IMR-90 (cell line): ENCODE measurements at regions not wholly inside any gene's neighbourhood (a gene's known extent, or its start where the extent isn't known, plus 50 kb on each side); places are given as distances from the start of the nearest gene placed in this dataset.

Source experiments
- ATAC-seq: fragments of 200-7000 bp; cut with Tn5 transposase; 2 replicates; pipeline ENCODE4 v1.9.1; 2020; ENCODE audit warnings: low read depth, mild to moderate bottlenecking, moderate library complexity
- BruUV-seq: library from RNA; stranded (reverse); fragments of 400-500 nt; replicated peaks from 2 replicates; lab custom pipeline; 2021; lab: Mats Ljungman, UMichigan
- CTCF ChIA-PET: fragments of 300-600 bp; formaldehyde crosslinking; extraction: SDS; loops from one replicate; lab custom pipeline; 2021; ENCODE audit warnings: antibody characterized with exemption; lab: Yijun Ruan, JAX
- POLR2A ChIA-PET: fragments of 300-600 bp; sonication (Branson Sonifier 250); formaldehyde crosslinking; loops from one replicate; lab custom pipeline; 2022; ENCODE audit warnings: antibody characterized with exemption; ENCODE audit not compliant: unreplicated experiment; lab: Charles Lee
- DNase-seq: peaks from one replicate; pipeline ENCODE4 v3.0.0; 2013
- H2AFZ ChIP-seq: replicated peaks from 2 replicates; pipeline ENCODE3; 2013; ENCODE audit warnings: low read length, mild to moderate bottlenecking; ENCODE audit not compliant: poor library complexity
- H2AK5ac ChIP-seq: 2 replicates; pipeline ENCODE4 v1.6.1; 2013; ENCODE audit warnings: low read depth, low read length, inconsistent platforms
- H2AK9ac ChIP-seq: replicated peaks from 2 replicates; pipeline ENCODE3; 2013; ENCODE audit warnings: mild to moderate bottlenecking, low read depth, low read length, moderate library complexity; ENCODE audit not compliant: poor library complexity
- H2BK120ac ChIP-seq: 2 replicates; pipeline ENCODE4 v1.6.1; 2013; ENCODE audit warnings: low read depth, low read length, inconsistent platforms
- H2BK15ac ChIP-seq: 3 replicates; pipeline ENCODE4 v1.6.1; 2013; ENCODE audit warnings: low read depth, low read length, inconsistent platforms
- H2BK20ac ChIP-seq: 2 replicates; pipeline ENCODE4 v1.6.1; 2013; ENCODE audit warnings: low read depth, mild to moderate bottlenecking, inconsistent platforms, low read length, moderate library complexity
- H2BK5ac ChIP-seq: 2 replicates; pipeline ENCODE4 v1.6.1; 2013; ENCODE audit warnings: mild to moderate bottlenecking, low read depth, low read length, inconsistent platforms; ENCODE audit not compliant: poor library complexity, severe bottlenecking
- H3K14ac ChIP-seq: replicated peaks from 2 replicates; pipeline ENCODE4 v1.6.1; 2013; ENCODE audit warnings: low read depth, low read length, inconsistent platforms
- H3K18ac ChIP-seq: 2 replicates; pipeline ENCODE4 v1.6.1; 2013; ENCODE audit warnings: low read depth, low read length, control low read depth
- H3K23ac ChIP-seq: 2 replicates; pipeline ENCODE4 v1.6.1; 2013; ENCODE audit warnings: low read depth, low read length, inconsistent platforms
- H3K27ac ChIP-seq: 2 replicates; pipeline ENCODE4 v1.5.1; 2013; ENCODE audit warnings: mild to moderate bottlenecking, control low read depth, low read length; ENCODE audit not compliant: insufficient read depth
- H3K27me3 ChIP-seq: 2 replicates; pipeline ENCODE4 v1.6.1; 2013; ENCODE audit warnings: low read length; ENCODE audit not compliant: control insufficient read depth, insufficient read depth
- H3K36me3 ChIP-seq: 2 replicates; pipeline ENCODE4 v1.6.1; 2013; ENCODE audit warnings: low read length, mixed read lengths; ENCODE audit not compliant: control insufficient read depth, insufficient read depth
- H3K4ac ChIP-seq: 2 replicates; pipeline ENCODE4 v1.6.1; 2013; ENCODE audit warnings: low read depth, low read length, inconsistent platforms
- H3K4me1 ChIP-seq: 2 replicates; pipeline ENCODE4 v1.6.1; 2013; ENCODE audit warnings: low read length, mixed read lengths; ENCODE audit not compliant: control insufficient read depth, insufficient read depth
- H3K4me2 ChIP-seq: 2 replicates; pipeline ENCODE4 v1.6.1; 2013; ENCODE audit warnings: low read depth, mild to moderate bottlenecking, control low read depth, low read length, moderate library complexity
- H3K4me3 ChIP-seq: 2 replicates; pipeline ENCODE4 v1.5.1; 2013; ENCODE audit warnings: low read depth, mild to moderate bottlenecking, control low read depth, low read length, moderate library complexity; ENCODE audit not compliant: insufficient read depth
- H3K56ac ChIP-seq: 2 replicates; pipeline ENCODE4 v1.6.1; 2013; ENCODE audit warnings: low read length, inconsistent platforms; ENCODE audit not compliant: insufficient read depth; ENCODE audit errors: extremely low read depth
- H3K79me1 ChIP-seq, 2 experiments: 2 replicates each; pipeline ENCODE4 v1.6.1; 2013; ENCODE audit warnings: low read length in 2 of 2, inconsistent platforms in 1 of 2, low read depth in 1 of 2
- H3K9ac ChIP-seq: 2 replicates; pipeline ENCODE4 v1.6.1; 2013; ENCODE audit warnings: low read depth, low read length, control low read depth
- H3K9me1 ChIP-seq: 2 replicates; pipeline ENCODE4 v1.6.1; 2013; ENCODE audit warnings: low read length, inconsistent platforms; ENCODE audit not compliant: insufficient read depth
- H3K9me3 ChIP-seq: 2 replicates; pipeline ENCODE4 v1.6.1; 2013; ENCODE audit warnings: low read length; ENCODE audit not compliant: control insufficient read depth, insufficient read depth
- H4K20me1 ChIP-seq: 2 replicates; pipeline ENCODE4 v1.6.1; 2013; ENCODE audit warnings: low read length, inconsistent platforms; ENCODE audit not compliant: insufficient read depth
- H4K5ac ChIP-seq: 2 replicates; pipeline ENCODE4 v1.6.1; 2013; ENCODE audit warnings: mild to moderate bottlenecking, low read depth, low read length, control low read depth
- H4K8ac ChIP-seq, 2 experiments: 2 replicates each; pipeline ENCODE4 v1.6.1; 2013; ENCODE audit warnings: low read depth in 2 of 2, low read length in 2 of 2, control low read depth in 1 of 2, inconsistent platforms in 1 of 2
- H4K91ac ChIP-seq: 2 replicates; pipeline ENCODE4 v1.6.1; 2013; ENCODE audit warnings: low read depth, low read length, inconsistent platforms; ENCODE audit not compliant: insufficient read depth
- BHLHE40 ChIP-seq: fragments of 150-350 bp; IDR thresholded peaks from 2 replicates; pipeline ENCODE4 v1.6.1; 2016; ENCODE audit warnings: mild to moderate bottlenecking, low read depth, low read length
- CEBPB ChIP-seq: IDR thresholded peaks from 2 replicates; pipeline ENCODE4 v1.6.1; 2012; ENCODE audit warnings: low read depth, low read length, improper control_type of control experiment
- CHD1 ChIP-seq: IDR thresholded peaks from 2 replicates; pipeline ENCODE4 v1.6.1; 2012; ENCODE audit warnings: low read depth, low read length, improper control_type of control experiment
- FOS ChIP-seq: fragments of 150-350 bp; IDR thresholded peaks from 2 replicates; pipeline ENCODE4 v1.6.1; 2016; ENCODE audit warnings: low read depth, low read length
- MAFK ChIP-seq: IDR thresholded peaks from 2 replicates; pipeline ENCODE4 v1.6.1; 2012; ENCODE audit warnings: low read depth, low read length, improper control_type of control experiment
- MAZ ChIP-seq: IDR thresholded peaks from 2 replicates; pipeline ENCODE4 v1.6.1; 2012; ENCODE audit warnings: low read depth, mild to moderate bottlenecking, low read length, improper control_type of control experiment, moderate library complexity, borderline replicate concordance
- MXI1 ChIP-seq: IDR thresholded peaks from 2 replicates; pipeline ENCODE4 v1.6.1; 2012; ENCODE audit warnings: low read depth, mild to moderate bottlenecking, low read length, moderate library complexity, borderline replicate concordance
- NFE2L2 ChIP-seq: fragments of 150-350 bp; IDR thresholded peaks from 2 replicates; pipeline ENCODE4 v1.6.1; 2016; ENCODE audit warnings: low read depth, mild to moderate bottlenecking, low read length
- POLR2A ChIP-seq: IDR thresholded peaks from 2 replicates; pipeline ENCODE4 v1.6.1; 2012; ENCODE audit warnings: mild to moderate bottlenecking, low read depth, low read length
- RAD21 ChIP-seq: IDR thresholded peaks from 2 replicates; pipeline ENCODE4 v1.6.1; 2012; ENCODE audit warnings: low read length, improper control_type of control experiment
- RCOR1 ChIP-seq: IDR thresholded peaks from 2 replicates; pipeline ENCODE4 v1.6.1; 2012; ENCODE audit warnings: mild to moderate bottlenecking, low read length, improper control_type of control experiment; ENCODE audit not compliant: insufficient replicate concordance
- RFX5 ChIP-seq: IDR thresholded peaks from 2 replicates; pipeline ENCODE4 v1.8.0; 2012; ENCODE audit warnings: low read depth, mild to moderate bottlenecking, low read length, moderate library complexity
- SMC3 ChIP-seq: fragments of 150-350 bp; IDR thresholded peaks from 2 replicates; pipeline ENCODE4 v1.6.1; 2016; ENCODE audit warnings: low read depth, mild to moderate bottlenecking, antibody characterized with exemption, low read length, moderate library complexity
- WGBS, 2 experiments: methylation state at CpG; one replicate each; pipeline versions ENCODE4 v1.1.5 to v1.1.7; 2013; ENCODE audit warnings: missing lambda C conversion rate in 2 of 2; ENCODE audit not compliant: insufficient read length in 1 of 2; ENCODE audit errors: extremely low coverage in 2 of 2; 5-methylcytosine and 5-hydroxymethylcytosine counted together
- dilution Hi-C: fragments of 300-500 bp; cut with HindIII; formaldehyde crosslinking; loops from one replicate; pipeline ENCODE4 v1.14.3; 2018; ENCODE audit warnings: low sequenced_read_pairs; ENCODE audit not compliant: unreplicated experiment
- in situ Hi-C: fragments of 300-500 bp; cut with MboI; formaldehyde crosslinking; loops from 3 replicates; pipeline ENCODE4 v1.14.3; 2019; ENCODE audit warnings: low sequenced_read_pairs, inconsistent platforms, mixed read lengths
- intact Hi-C: fragments of 100-400 bp; cut with micrococcal nuclease; formaldehyde crosslinking; loops from 2 replicates; pipeline ENCODE4 v1.10.0; 2022
- TF ChIP-seq, protein P1 (sequence below): fragments of 150-350 bp; IDR thresholded peaks from 2 replicates; pipeline ENCODE4 v1.6.1; 2016; ENCODE audit warnings: low read depth, mild to moderate bottlenecking, low read length, moderate library complexity, borderline replicate concordance
- TF ChIP-seq, protein P2 (sequence below): conservative IDR thresholded peaks from 2 replicates; pipeline ENCODE4 v1.5.1; 2012; ENCODE audit warnings: mild to moderate bottlenecking, low read depth, low read length, improper control_type of control experiment
- TF ChIP-seq, protein P3 (sequence below): fragments of 150-350 bp; IDR thresholded peaks from 2 replicates; pipeline ENCODE4 v1.6.1; 2017; ENCODE audit warnings: mild to moderate bottlenecking, antibody characterized with exemption, low read length, low read depth

DNA sequence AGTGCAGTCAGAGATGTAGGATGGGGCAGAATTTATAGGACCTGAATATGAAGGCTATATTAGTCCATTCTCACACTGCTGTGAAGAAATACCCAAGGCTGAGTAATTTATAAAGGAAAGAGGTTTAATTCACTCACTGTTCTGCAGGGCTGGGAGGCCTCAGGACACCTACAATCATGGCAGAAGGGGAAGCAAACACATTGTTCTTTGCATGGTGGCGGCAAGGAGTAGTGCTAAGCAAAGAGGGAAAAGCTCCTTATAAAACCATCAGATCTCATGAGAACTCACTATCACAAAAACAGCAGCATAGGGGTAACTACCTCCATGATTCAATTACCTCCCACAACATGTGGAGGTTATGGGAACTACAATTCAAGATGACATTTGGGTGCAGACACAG lies 76.8 kb upstream of the MSTN start:
- BruUV-seq = no TSS peak
- Histone ChIP-seq H3K56ac (no peak overlapping the region), H3K27me3 (no peaks in the 10 kb centered on the region; the same call in none of the 2 replicates), H4K20me1 (no peaks in the 10 kb centered on the region), H3K4me2 (no peak overlapping the region), H3K9me3 (peaks cover 4% of the 10 kb centered on the region; the same call in 1 of the 2 replicates), H3K9me1 (no peaks in the 10 kb centered on the region), H4K5ac (no peak overlapping the region), H4K8ac (no peak overlapping the region), H3K79me1 (no peaks in the 10 kb centered on the region), H2BK15ac (no peak overlapping the region), H3K18ac (no peak overlapping the region), H3K23ac (no peak overlapping the region), H4K91ac (no peak overlapping the region), H3K36me3 (no peaks in the 10 kb centered on the region), H3K27ac (no peak overlapping the region), H2BK5ac (no peak overlapping the region), H2AK9ac (no peak overlapping the region), H2AFZ (no peak overlapping the region), H2BK120ac (no peak overlapping the region), H3K4me1 (no peaks in the 10 kb centered on the region), H2BK20ac (no peak overlapping the region), H3K9ac (no peak overlapping the region), H3K14ac (no peak overlapping the region), H2AK5ac (no peak overlapping the region), H3K4me3 (no peak overlapping the region), H3K4ac (no peak overlapping the region)
- TF ChIP-seq BHLHE40 (no peak), CEBPB (no peak), POLR2A (no peak), RAD21 (no peak), MXI1 (no peak), FOS (no peak), CHD1 (no peak), SMC3 (no peak), NFE2L2 (no peak), MAFK (no peak), RCOR1 (no peak), MAZ (no peak), RFX5 (no peak)
- TF ChIP-seq, protein P1, sequence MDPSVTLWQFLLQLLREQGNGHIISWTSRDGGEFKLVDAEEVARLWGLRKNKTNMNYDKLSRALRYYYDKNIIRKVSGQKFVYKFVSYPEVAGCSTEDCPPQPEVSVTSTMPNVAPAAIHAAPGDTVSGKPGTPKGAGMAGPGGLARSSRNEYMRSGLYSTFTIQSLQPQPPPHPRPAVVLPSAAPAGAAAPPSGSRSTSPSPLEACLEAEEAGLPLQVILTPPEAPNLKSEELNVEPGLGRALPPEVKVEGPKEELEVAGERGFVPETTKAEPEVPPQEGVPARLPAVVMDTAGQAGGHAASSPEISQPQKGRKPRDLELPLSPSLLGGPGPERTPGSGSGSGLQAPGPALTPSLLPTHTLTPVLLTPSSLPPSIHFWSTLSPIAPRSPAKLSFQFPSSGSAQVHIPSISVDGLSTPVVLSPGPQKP = no peak
- TF ChIP-seq, protein P2, sequence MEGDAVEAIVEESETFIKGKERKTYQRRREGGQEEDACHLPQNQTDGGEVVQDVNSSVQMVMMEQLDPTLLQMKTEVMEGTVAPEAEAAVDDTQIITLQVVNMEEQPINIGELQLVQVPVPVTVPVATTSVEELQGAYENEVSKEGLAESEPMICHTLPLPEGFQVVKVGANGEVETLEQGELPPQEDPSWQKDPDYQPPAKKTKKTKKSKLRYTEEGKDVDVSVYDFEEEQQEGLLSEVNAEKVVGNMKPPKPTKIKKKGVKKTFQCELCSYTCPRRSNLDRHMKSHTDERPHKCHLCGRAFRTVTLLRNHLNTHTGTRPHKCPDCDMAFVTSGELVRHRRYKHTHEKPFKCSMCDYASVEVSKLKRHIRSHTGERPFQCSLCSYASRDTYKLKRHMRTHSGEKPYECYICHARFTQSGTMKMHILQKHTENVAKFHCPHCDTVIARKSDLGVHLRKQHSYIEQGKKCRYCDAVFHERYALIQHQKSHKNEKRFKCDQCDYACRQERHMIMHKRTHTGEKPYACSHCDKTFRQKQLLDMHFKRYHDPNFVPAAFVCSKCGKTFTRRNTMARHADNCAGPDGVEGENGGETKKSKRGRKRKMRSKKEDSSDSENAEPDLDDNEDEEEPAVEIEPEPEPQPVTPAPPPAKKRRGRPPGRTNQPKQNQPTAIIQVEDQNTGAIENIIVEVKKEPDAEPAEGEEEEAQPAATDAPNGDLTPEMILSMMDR = no peak
- TF ChIP-seq, protein P3, sequence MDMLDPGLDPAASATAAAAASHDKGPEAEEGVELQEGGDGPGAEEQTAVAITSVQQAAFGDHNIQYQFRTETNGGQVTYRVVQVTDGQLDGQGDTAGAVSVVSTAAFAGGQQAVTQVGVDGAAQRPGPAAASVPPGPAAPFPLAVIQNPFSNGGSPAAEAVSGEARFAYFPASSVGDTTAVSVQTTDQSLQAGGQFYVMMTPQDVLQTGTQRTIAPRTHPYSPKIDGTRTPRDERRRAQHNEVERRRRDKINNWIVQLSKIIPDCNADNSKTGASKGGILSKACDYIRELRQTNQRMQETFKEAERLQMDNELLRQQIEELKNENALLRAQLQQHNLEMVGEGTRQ = no peak
- DNase-seq (no peak), ATAC-seq (no peak)
- WGBS, 2 experiments = no CpG with 5 or more reads among the region's 1 CpG
- ChIA-PET CTCF (no interaction called here), POLR2A (no interaction called here)
- intact Hi-C loops (no loop called here), in situ Hi-C loops (no loop called here), dilution Hi-C loops (no loop called here)
